ENCODE measurements at regions not wholly inside any gene's neighbourhood (a gene's known extent, or its start where the extent isn't known, plus 50 kb on each side); places are given as distances from the start of the nearest gene placed in this dataset.

DNA sequence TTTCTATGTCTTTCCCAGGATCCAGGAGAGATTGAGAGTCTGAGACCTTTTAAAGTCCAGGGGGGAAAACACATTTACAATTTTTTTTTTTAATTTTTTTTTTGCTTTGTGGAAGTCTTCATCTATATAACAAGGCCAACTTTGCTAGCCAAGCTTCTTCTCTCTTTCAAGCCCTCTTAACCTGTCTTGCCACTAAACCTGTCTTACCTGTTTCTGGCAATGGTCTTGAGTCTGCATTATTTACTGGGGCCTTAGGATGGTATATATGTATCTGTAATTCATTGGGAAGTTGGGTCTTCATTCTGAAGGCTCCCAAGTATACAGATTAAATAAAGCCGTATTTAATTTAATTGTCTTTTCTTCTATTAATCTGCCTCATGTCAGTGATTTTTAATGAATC is 750.9 kb upstream of the B3GALT2 start:
- TF ChIP-seq, protein P1, sequence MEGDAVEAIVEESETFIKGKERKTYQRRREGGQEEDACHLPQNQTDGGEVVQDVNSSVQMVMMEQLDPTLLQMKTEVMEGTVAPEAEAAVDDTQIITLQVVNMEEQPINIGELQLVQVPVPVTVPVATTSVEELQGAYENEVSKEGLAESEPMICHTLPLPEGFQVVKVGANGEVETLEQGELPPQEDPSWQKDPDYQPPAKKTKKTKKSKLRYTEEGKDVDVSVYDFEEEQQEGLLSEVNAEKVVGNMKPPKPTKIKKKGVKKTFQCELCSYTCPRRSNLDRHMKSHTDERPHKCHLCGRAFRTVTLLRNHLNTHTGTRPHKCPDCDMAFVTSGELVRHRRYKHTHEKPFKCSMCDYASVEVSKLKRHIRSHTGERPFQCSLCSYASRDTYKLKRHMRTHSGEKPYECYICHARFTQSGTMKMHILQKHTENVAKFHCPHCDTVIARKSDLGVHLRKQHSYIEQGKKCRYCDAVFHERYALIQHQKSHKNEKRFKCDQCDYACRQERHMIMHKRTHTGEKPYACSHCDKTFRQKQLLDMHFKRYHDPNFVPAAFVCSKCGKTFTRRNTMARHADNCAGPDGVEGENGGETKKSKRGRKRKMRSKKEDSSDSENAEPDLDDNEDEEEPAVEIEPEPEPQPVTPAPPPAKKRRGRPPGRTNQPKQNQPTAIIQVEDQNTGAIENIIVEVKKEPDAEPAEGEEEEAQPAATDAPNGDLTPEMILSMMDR (conservative IDR thresholded peaks at IDR 0.05) = no peak
- TF ChIP-seq EZH2 (IDR thresholded peaks at IDR 0.05; ENCODE audit: low read depth) = no peak

Data from PC-9 (cell line).